Spleen (tissue), 7 donors: ENCODE measurements at regions not wholly inside any gene's neighbourhood (a gene's known extent, or its start where the extent isn't known, plus 50 kb on each side); places are given as distances from the start of the nearest gene placed in this dataset.

Experiments
- CTCF ChIP-seq, 11 experiments: fragments of 200-600 bp in 7 of 11; fragments of 450-650 bp in 4 of 11; sonication (generic) in 4 of 11; IDR thresholded peaks in 8 of 11; conservative IDR thresholded peaks in 3 of 11; 1 replicate in 7 of 11; 2 replicates in 4 of 11; pipeline versions ENCODE4 v1.4.0 to v1.8.0; 2016 to 2021; ENCODE audit warnings: antibody characterized with exemption in 11 of 11, inconsistent platforms in 4 of 11, mild to moderate bottlenecking in 1 of 11
- POLR2AphosphoS5 ChIP-seq, 3 donors: sonication (generic); formaldehyde crosslinking; IDR thresholded peaks; one replicate each; pipeline ENCODE4 v1.5.1; 2017; ENCODE audit warnings: antibody characterized with exemption in 3 of 3
- donor health status: DM: no; HTN: no; CAD: no; lungs with moderate emphysema.
- donor health status: DM: no; HTN: no; CAD: no.
- donor health status: DM: no; HTN: no; CAD: no.

GRCh38 chr15:54803134-54803808 is 393.5 kb downstream of the RSL24D1 start:
- no peak for TF ChIP-seq CTCF (IDR thresholded peaks at IDR 0.05 in 8 of 11, conservative IDR thresholded peaks at IDR 0.05 in 3 of 11)
- TF ChIP-seq POLR2AphosphoS5 (IDR thresholded peaks at IDR 0.05), result no peak
